Stimulated activated CD4-positive, alpha-beta T cell treated with anti-CD3 and anti-CD28 coated beads, TNF-alpha, amount 100 ng/mL, for 48 hours (primary cell): ENCODE measurements at regions not wholly inside any gene's neighbourhood (a gene's known extent, or its start where the extent isn't known, plus 50 kb on each side); places are given as distances from the start of the nearest gene placed in this dataset.

Experiments used
- DNase-seq, 3 donors: peaks; one replicate each; pipeline ENCODE4 v3.0.0-alpha.2; 2020; ENCODE audit warnings: low read depth in 3 of 3

GRCh38 chr14:38111046-38111445 is 96.7 kb upstream of the SSTR1 start:
- no peak for DNase-seq

GRCh38 chr14:38113546-38113945 is 94.2 kb upstream of the SSTR1 start:
- DNase-seq: no peak

- no peak for DNase-seq
These were observed 90.8 kb upstream of the SSTR1 start for GRCh38 chr14:38116895-38117294.

GRCh38 chr14:38120109-38120508 is 87.6 kb upstream of the SSTR1 start:
- no peak for DNase-seq

- no peak for DNase-seq
These were observed 86.2 kb upstream of the SSTR1 start for GRCh38 chr14:38121320-38122020.

GRCh38 chr14:38122241-38122640 is 85.5 kb upstream of the SSTR1 start:
- no peak for DNase-seq

- no peak for DNase-seq
These were observed 83.2 kb upstream of the SSTR1 start for GRCh38 chr14:38124506-38124905.

- DNase-seq: no peak
These were observed 82.1 kb upstream of the SSTR1 start for GRCh38 chr14:38125481-38126037.

- DNase-seq: no peak
These were observed 80.3 kb upstream of the SSTR1 start for GRCh38 chr14:38127356-38127755.

GRCh38 chr14:38127784-38128183 is 79.9 kb upstream of the SSTR1 start:
- DNase-seq: no peak

GRCh38 chr14:38128640-38129039 is 79.1 kb upstream of the SSTR1 start:
- no peak for DNase-seq

- no peak for DNase-seq
These were observed 78.5 kb upstream of the SSTR1 start for GRCh38 chr14:38129192-38129591.

GRCh38 chr14:38129705-38130104 is 78.0 kb upstream of the SSTR1 start:
- DNase-seq: no peak

- DNase-seq: no peak
These were observed 73.2 kb upstream of the SSTR1 start for GRCh38 chr14:38134416-38135030.

- DNase-seq: no peak
These were observed 72.4 kb upstream of the SSTR1 start for GRCh38 chr14:38135106-38135867.

GRCh38 chr14:38137005-38137404 is 70.7 kb upstream of the SSTR1 start:
- no peak for DNase-seq

- no peak for DNase-seq
These were observed 69.1 kb upstream of the SSTR1 start for GRCh38 chr14:38138473-38139138.

GRCh38 chr14:38139926-38140325 is 67.8 kb upstream of the SSTR1 start:
- no peak for DNase-seq

GRCh38 chr14:38143170-38143569 is 64.5 kb upstream of the SSTR1 start:
- DNase-seq: no peak

GRCh38 chr14:38143659-38144505 is 63.8 kb upstream of the SSTR1 start:
- DNase-seq: no peak

- no peak for DNase-seq
These were observed 62.6 kb upstream of the SSTR1 start for GRCh38 chr14:38145142-38145541.
